Renal cortex interstitium (tissue), 11 donors: ENCODE measurements at regions not wholly inside any gene's neighbourhood (a gene's known extent, or its start where the extent isn't known, plus 50 kb on each side); places are given as distances from the start of the nearest gene placed in this dataset.
A peak's percentile ranks its signal among the peaks of the same experiment; 100 is the strongest.
"Not testable (repeated sequence)": the region's sequence is repeated elsewhere in the genome, so short reads cannot be mapped to it uniquely, and the experiment has no call there.

Experiments used
- DNase-seq, 11 donors: peaks; one replicate each; pipeline ENCODE4 v3.0.0-alpha.2; 2013; ENCODE audit warnings: low read depth in 9 of 11, low spot score in 4 of 11; ENCODE audit errors: extremely low read depth in 1 of 11

DNA sequence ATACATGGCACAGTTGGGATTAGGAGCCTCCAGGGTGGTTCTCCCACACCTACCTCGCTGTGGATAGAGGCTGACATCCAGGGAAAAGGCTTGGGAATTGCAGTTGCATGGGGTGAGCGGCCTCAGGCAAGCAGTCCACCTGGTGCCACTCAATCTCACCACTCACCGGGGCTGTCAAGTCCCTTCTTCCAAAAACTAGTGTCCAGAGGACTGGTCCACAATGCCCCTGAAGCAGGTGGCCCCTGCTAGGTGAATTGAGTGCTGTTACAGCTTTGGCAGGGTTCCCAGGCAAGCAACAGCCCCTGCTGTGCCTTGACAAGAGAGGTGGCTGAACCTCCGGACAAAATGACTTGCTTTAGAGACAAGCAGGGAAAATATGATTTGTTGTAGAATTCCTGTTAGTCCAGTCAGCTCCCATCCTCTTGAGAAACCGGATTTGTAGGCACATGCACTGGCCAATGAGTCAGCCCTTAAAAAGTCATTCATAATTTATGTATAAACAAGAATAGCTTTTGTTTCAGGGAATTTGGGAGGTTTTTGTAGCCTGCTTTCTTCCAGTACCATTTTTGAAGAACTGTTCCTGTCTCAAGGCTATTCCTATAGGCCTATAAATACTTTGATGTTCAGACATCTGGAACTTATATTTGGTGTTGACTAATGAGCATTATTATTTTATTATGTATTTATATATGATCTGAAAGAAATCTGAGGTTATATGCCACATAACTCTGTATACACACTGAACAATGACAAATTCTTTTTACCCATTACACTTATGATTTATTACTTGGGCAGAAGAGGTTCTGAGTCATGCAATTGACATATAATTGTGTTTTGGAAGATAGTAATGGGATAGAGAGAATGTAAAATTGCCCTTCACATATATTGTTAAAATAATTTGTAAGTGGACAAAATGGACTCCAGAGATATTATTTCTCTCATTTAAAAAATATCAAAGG lies 411.1 kb downstream of the ACTL7B start:
- peak in 1 of 11 donors; percentile 4 for DNase-seq

- DNase-seq = no peak
These were observed 412.0 kb downstream of the ACTL7B start for GRCh38 chr9:108443741-108444140.

- DNase-seq = no peak
These were observed 412.7 kb downstream of the ACTL7B start for GRCh38 chr9:108443019-108443633.

DNA sequence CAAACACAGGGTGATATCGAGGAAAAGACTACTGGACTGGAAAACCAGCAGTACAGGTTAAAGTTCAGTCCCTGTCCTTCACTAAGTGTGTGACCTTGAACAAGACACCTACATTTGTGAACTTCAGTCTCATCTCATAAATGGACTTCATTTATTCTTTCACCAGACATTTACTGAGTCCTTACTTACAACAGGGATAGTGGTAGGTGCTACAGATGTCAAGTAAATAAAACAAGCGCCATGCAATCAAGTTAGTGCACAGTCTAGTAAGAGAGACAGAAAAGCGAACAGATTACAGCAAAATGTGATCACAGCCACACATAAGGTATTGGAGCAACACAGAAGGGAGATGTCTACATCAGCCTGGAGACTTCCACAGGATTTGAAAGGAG lies 413.2 kb downstream of the ACTL7B start:
- DNase-seq = no peak

DNA sequence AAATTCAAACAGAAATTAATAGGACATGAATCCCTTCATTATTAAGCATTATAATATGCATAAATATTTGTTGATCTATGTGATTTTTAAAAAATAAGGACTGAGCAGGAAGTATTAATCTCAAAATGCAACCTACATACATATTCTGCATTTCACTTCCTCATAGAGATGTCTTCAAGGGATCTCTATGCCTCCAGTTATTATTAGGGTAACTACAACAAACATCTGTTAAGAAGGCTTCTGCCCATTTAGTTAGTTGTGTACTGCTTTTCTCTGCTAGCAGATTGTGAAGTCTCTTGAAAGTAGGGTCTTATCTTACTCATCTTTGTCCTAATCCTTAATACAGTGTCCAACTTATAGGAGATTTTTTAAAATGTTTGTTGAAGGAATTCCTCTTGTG lies 414.1 kb downstream of the ACTL7B start:
- DNase-seq = no peak

GRCh38 chr9:108441251-108441650 lies 414.5 kb downstream of the ACTL7B start:
- no peak for DNase-seq

GRCh38 chr9:108439947-108440346 lies 415.8 kb downstream of the ACTL7B start:
- no peak for DNase-seq

GRCh38 chr9:108437656-108438055 lies 418.1 kb downstream of the ACTL7B start:
- DNase-seq = no peak

- DNase-seq = no peak
These were observed 419.3 kb downstream of the ACTL7B start for GRCh38 chr9:108436448-108436847.

DNA sequence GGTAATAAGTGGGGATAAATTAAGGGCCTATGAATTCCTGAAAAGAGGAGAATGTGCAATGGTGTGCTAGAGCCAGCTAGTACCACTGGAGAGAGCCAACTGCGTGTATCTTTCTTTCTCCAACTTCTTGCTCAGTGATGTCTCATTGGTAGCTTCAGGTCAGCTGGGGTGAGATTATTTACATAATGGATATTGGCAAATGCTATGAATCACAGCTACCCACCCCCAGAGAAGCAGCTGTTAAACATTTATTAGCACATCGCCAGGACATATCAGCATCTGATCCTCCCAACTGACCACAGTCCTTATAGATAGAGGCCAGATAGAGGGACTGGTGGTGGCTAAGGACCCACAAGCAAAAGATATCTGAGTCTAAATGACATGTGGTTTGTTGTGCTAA lies 421.3 kb downstream of the ACTL7B start:
- no peak for DNase-seq

DNA sequence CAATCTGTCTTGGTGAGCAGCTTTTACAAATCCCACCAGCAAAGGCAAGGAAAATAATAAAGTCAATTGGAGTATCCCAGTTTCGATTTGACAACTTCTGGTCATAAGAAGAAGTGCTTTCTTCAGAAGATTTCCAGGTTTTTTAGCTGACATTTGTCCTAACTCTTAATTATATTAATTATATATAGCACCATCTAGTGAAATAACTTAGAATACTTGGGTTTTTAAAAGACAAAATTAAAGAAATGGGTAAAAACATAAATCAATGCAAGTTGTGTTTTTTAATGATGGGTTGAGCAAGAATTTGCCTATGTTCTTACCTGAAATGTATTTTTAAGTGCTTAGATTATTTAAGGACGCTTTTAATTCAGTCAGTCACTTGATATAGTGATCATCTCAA lies 421.8 kb downstream of the ACTL7B start:
- DNase-seq = no peak

GRCh38 chr9:108430655-108431054 lies 425.1 kb downstream of the ACTL7B start:
- DNase-seq = no peak

GRCh38 chr9:108427751-108428150 lies 428.0 kb downstream of the ACTL7B start:
- DNase-seq = no peak

DNA sequence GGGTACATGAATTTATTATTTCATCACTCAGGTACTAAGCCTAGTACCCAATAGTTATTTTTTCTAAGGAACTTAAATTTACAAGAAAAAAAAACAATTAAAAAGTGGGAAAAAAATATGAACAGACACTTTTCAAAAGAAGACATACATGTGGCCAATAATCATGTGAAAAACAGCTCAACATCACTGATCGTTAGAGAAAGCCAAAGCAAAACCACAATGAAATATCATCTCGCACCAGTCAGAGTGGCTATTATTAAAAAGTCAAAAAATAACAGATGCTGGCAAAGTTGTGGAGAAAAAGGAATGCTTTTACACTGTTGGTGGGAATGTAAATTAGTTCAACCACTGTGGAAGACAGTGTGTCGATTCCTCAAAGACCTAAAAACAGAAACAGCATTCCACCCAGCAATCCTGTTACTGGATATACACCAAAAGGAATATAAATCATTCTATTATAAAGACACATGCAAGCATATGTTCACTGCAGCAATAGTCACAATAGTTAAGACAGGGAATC lies 429.3 kb downstream of the ACTL7B start:
- DNase-seq = not testable (repeated sequence)

- no peak for DNase-seq
These were observed 432.4 kb downstream of the ACTL7B start for GRCh38 chr9:108423433-108423832.

GRCh38 chr9:108419379-108419778 lies 436.4 kb downstream of the ACTL7B start:
- DNase-seq = no peak

DNA sequence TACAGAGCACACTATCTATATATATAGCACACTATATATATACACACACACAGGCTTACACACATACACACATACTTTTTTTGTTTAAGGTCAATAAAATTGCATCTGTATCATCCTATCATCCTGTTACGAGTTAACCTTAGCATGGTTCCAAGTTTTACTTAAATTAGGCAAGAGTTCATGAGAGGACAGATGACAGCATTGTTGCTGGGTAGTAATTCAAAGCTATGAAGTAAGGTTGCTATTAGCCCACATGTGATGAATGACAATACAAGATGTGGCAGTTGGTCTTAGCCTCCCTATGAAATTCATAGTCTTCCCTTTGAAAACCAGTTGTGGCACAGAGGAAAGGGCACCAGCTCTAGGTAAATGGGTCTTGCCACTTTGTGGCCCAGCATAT lies 438.1 kb downstream of the ACTL7B start:
- DNase-seq = no peak

GRCh38 chr9:108417312-108417711 lies 438.5 kb downstream of the ACTL7B start:
- DNase-seq = no peak

- no peak for DNase-seq
These were observed 439.5 kb downstream of the ACTL7B start for GRCh38 chr9:108416324-108416723.

DNA sequence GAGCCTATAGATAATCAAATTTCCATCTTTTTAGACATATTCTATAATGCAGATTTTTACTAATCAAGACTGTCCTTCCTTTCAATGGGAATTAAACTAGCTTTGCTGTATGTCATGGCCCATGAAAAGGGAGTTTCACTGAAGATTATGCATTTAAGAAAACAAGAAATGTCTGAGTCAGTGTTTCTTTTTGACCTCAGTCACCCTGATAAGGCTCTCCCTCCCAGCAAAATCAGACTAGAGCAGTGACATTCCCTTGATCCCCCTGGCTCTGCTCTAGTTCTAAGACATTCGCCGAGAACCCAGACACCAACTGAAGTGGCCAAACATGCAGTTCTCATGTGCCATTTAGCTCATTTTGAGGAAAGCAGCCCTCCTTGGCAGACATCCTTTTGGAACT lies 442.0 kb downstream of the ACTL7B start:
- DNase-seq = no peak
